Esophagus squamous epithelium (tissue), 4 donors: ENCODE measurements at regions not wholly inside any gene's neighbourhood (a gene's known extent, or its start where the extent isn't known, plus 50 kb on each side); places are given as distances from the start of the nearest gene placed in this dataset.

ENCODE experiments used
- POLR2A ChIP-seq, 4 donors: fragments of 450-650 bp; IDR thresholded peaks; one replicate each; pipeline ENCODE4 v1.6.1; 2017; ENCODE audit warnings: antibody characterized with exemption in 4 of 4, mild to moderate bottlenecking in 4 of 4, moderate library complexity in 3 of 4
- TF ChIP-seq, protein P1 (sequence below), 6 experiments: fragments of 450-650 bp in 4 of 6; fragments of 200-600 bp in 2 of 6; sonication (generic) in 2 of 6; IDR thresholded peaks; one replicate each; pipeline ENCODE4 v1.5.1; 2016 to 2019; ENCODE audit warnings: antibody characterized with exemption in 6 of 6, mild to moderate bottlenecking in 4 of 6, moderate library complexity in 4 of 6

DNA sequence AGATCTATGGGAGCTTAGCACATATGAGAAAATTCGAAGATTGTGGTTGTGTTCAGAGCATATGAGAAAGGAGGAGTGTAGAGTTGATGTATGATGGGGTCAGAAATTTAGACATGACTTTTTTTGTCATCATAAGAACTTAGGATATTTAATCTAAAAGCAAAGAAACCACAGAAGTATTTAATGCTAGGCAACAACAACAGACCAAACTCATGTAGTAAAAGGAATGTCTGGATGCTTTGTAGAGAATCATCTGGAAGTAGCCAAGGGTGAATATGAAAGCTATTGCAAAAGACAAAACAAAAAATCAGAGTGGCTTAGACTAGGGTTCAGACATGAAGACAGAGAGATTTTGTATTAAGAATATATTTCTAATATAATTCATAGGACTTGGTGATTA, 190.3 kb downstream of the SLITRK1 start:
- TF ChIP-seq, protein P1, sequence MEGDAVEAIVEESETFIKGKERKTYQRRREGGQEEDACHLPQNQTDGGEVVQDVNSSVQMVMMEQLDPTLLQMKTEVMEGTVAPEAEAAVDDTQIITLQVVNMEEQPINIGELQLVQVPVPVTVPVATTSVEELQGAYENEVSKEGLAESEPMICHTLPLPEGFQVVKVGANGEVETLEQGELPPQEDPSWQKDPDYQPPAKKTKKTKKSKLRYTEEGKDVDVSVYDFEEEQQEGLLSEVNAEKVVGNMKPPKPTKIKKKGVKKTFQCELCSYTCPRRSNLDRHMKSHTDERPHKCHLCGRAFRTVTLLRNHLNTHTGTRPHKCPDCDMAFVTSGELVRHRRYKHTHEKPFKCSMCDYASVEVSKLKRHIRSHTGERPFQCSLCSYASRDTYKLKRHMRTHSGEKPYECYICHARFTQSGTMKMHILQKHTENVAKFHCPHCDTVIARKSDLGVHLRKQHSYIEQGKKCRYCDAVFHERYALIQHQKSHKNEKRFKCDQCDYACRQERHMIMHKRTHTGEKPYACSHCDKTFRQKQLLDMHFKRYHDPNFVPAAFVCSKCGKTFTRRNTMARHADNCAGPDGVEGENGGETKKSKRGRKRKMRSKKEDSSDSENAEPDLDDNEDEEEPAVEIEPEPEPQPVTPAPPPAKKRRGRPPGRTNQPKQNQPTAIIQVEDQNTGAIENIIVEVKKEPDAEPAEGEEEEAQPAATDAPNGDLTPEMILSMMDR (IDR thresholded peaks at IDR 0.05), result no peak
- TF ChIP-seq POLR2A (IDR thresholded peaks at IDR 0.05), result no peak
